Tibial artery (tissue), 4 donors: ENCODE measurements at regions not wholly inside any gene's neighbourhood (a gene's known extent, or its start where the extent isn't known, plus 50 kb on each side); places are given as distances from the start of the nearest gene placed in this dataset.
"Not testable (repeated sequence)": the region's sequence is repeated elsewhere in the genome, so short reads cannot be mapped to it uniquely, and the experiment has no call there.

Experiments
- DNase-seq, 2 donors: peaks; one replicate each; pipeline ENCODE4 v3.0.0-alpha.2; 2019
- H3K27ac ChIP-seq, 2 donors: fragments of 200-600 bp; sonication (generic) in 1 of 2; 1 replicate in 1 of 2; 2 replicates in 1 of 2; pipeline ENCODE4 v1.5.1; 2018 to 2019; ENCODE audit warnings: mild to moderate bottlenecking in 1 of 2
- H3K27me3 ChIP-seq, 2 donors: fragments of 200-600 bp; sonication (generic) in 1 of 2; one replicate each; pipeline versions ENCODE4 v1.5.1 to v1.6.0; 2016 to 2019
- H3K36me3 ChIP-seq, 3 donors: fragments of 200-600 bp; sonication (generic) in 2 of 3; one replicate each; pipeline ENCODE4 v1.5.1; 2016 to 2019; ENCODE audit warnings: mild to moderate bottlenecking in 2 of 3
- H3K4me1 ChIP-seq, 4 donors: fragments of 200-600 bp; sonication (generic) in 2 of 4; 1 replicate in 3 of 4; 2 replicates in 1 of 4; pipeline ENCODE4 v1.5.1; 2016 to 2019
- H3K4me3 ChIP-seq, 2 donors: fragments of 200-600 bp; sonication (generic) in 1 of 2; 1 replicate in 1 of 2; 2 replicates in 1 of 2; pipeline ENCODE4 v1.5.1; 2018 to 2019; ENCODE audit warnings: mild to moderate bottlenecking in 2 of 2
- H3K9me3 ChIP-seq, 3 donors: fragments of 200-600 bp; sonication (generic) in 1 of 3; one replicate each; pipeline ENCODE4 v1.5.1; 2016 to 2019
- intact Hi-C: fragments of 100-400 bp; cut with DNase I; formaldehyde crosslinking; loops from one replicate; pipeline ENCODE4 v1.15.0; 2023; ENCODE audit warnings: low total_unique reads
- TF ChIP-seq, protein P1 (sequence below), 2 experiments: fragments of 200-600 bp in 1 of 2; fragments of 450-650 bp in 1 of 2; IDR thresholded peaks; one replicate each; pipeline ENCODE4 v1.5.1; 2017 to 2019; ENCODE audit warnings: antibody characterized with exemption in 2 of 2, mild to moderate bottlenecking in 1 of 2, moderate library complexity in 1 of 2

DNA sequence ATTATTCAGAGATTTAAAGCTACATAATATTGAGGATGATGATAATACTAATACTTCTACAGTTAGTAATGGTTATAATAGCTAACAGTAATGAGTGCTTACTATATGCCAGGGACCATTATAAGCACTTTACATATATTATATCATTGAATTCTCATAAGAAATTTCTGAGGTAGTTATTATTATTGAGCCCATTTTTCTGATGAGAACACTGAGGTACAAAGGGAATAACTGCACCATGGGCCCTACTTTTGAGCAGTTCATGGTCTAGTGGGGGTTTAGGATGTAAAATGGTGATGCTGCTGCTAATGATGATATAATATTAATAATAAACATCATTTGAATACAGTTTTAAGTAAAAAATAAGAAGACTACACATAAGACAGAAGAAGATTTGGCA, 64.2 kb upstream of the SPDL1 start:
- no peak overlapping the region for H3K4me3 ChIP-seq
- peaks cover 0 to 10% (median 6%) of the 10 kb centered on the region in 4 donors for H3K4me1 ChIP-seq
- H3K36me3 ChIP-seq: no peaks in the 10 kb centered on the region
- DNase-seq: no peak
- TF ChIP-seq, protein P1, sequence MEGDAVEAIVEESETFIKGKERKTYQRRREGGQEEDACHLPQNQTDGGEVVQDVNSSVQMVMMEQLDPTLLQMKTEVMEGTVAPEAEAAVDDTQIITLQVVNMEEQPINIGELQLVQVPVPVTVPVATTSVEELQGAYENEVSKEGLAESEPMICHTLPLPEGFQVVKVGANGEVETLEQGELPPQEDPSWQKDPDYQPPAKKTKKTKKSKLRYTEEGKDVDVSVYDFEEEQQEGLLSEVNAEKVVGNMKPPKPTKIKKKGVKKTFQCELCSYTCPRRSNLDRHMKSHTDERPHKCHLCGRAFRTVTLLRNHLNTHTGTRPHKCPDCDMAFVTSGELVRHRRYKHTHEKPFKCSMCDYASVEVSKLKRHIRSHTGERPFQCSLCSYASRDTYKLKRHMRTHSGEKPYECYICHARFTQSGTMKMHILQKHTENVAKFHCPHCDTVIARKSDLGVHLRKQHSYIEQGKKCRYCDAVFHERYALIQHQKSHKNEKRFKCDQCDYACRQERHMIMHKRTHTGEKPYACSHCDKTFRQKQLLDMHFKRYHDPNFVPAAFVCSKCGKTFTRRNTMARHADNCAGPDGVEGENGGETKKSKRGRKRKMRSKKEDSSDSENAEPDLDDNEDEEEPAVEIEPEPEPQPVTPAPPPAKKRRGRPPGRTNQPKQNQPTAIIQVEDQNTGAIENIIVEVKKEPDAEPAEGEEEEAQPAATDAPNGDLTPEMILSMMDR (IDR thresholded peaks at IDR 0.05): no peak
- H3K27ac ChIP-seq: no peak overlapping the region
- H3K27me3 ChIP-seq: no peaks in the 10 kb centered on the region
- intact Hi-C loops: no loop called here
- H3K9me3 ChIP-seq: peaks cover 0 to 5% (median 0%) of the 10 kb centered on the region in 3 donors

DNA sequence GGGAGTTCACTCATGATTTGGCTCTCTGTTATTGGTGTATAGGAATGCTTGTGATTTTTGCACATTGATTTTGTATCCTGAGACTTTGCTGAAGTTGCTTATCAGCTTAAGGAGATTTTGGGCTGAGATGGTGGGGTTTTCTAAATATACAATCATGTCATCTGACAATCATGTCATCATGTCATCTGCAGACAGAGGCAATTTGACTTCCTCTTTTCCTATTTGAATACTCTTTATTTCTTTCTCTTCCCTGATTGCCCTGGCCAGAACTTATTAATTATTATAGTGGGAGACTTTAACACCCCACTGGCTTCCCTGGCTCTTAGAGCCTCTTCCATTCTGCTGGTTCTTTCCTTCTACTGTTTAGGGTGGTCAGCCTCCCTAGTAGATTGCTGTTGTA, 64.8 kb upstream of the SPDL1 start:
- H3K4me3 ChIP-seq, H3K9me3 ChIP-seq, H3K27me3 ChIP-seq, intact Hi-C loops, H3K36me3 ChIP-seq, H3K27ac ChIP-seq, DNase-seq: not testable (repeated sequence)
- peaks cover 0 to 10% (median 6%) of the 10 kb centered on the region in 4 donors for H3K4me1 ChIP-seq

DNA sequence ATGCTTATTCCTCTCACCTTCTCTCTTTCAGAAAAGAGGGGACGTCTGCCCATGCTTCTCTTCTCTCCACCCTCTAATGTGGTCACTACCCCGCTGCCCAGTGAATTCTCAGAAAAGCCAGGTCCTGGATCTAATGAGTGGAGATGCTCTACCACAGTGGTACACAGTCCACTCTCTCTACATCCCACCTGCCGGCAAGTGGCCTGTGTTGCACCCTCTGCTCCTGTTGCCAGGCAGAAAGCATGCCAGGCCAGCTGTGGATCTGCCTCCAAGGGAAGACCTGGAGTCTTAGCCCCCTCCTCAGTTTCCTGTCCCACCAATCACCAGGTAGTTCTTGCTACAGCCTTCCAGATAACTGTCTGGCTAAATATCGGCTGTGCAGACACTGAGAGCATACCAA, 71.2 kb upstream of the SPDL1 start:
- intact Hi-C loops: no loop called here
- H3K4me3 ChIP-seq: no peak overlapping the region
- no peaks in the 10 kb centered on the region for H3K36me3 ChIP-seq
- no peaks in the 10 kb centered on the region for H3K27me3 ChIP-seq
- H3K9me3 ChIP-seq: no peaks in the 10 kb centered on the region
- no peak overlapping the region for H3K27ac ChIP-seq
- no peak for DNase-seq
- TF ChIP-seq, protein P1 (IDR thresholded peaks at IDR 0.05): no peak
- no peaks in the 10 kb centered on the region for H3K4me1 ChIP-seq

DNA sequence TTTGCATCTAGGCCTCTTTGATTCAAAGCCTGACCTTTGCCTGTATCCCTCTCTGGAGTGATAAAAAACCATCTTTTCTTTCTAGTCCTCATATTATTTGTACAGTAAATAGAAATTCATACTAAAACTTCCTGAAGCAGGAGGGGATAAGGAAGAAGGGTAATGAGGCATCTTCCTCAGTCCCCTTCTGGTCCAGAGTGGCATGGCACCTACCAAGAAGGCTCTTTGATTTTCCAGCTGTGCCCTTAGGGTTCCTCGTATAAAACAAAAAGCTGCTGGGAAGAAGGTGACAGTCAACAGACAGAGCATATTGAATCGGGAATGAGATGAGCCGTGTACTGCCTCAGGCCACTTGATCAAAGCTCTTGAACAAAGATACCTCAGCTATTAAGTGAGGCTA, 71.9 kb upstream of the SPDL1 start:
- no peaks in the 10 kb centered on the region for H3K36me3 ChIP-seq
- TF ChIP-seq, protein P1 (IDR thresholded peaks at IDR 0.05): no peak

DNA sequence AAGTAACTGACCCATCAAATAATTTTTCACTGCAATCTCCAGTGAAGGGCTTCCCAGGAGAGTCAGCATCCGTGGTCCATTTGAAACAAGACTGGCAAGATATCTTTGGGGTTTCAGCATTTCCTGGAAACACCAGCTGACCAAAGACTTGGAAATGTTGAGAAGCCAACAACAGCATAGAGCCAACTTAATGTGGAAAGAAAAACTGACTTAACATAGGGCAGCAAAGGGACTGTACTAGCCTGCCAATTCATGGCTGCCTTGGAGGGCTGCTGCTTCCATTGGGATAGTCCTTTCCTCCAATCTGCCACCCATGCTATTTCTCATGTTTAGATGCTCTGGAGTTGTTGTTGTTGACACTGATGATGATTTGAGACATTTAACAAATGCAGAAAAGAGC, 76.5 kb upstream of the SPDL1 start:
- Histone ChIP-seq H3K4me1 (peaks cover 0 to 5% (median 0%) of the 10 kb centered on the region in 4 donors), H3K4me3 (no peak overlapping the region), H3K27ac (no peak overlapping the region), H3K36me3 (no peaks in the 10 kb centered on the region), H3K9me3 (no peaks in the 10 kb centered on the region), H3K27me3 (no peaks in the 10 kb centered on the region)
- no peak for DNase-seq
- TF ChIP-seq, protein P1 (IDR thresholded peaks at IDR 0.05): no peak
- intact Hi-C loops: no loop called here

More for the DNA sequence above, 71.9 kb upstream of the SPDL1 start:
- intact Hi-C loops: no loop called here
- no peak for DNase-seq
- Histone ChIP-seq H3K9me3 (no peaks in the 10 kb centered on the region), H3K4me3 (no peak overlapping the region), H3K4me1 (peaks cover 0 to 5% (median 0%) of the 10 kb centered on the region in 4 donors), H3K27me3 (no peaks in the 10 kb centered on the region), H3K27ac (no peak overlapping the region)

DNA sequence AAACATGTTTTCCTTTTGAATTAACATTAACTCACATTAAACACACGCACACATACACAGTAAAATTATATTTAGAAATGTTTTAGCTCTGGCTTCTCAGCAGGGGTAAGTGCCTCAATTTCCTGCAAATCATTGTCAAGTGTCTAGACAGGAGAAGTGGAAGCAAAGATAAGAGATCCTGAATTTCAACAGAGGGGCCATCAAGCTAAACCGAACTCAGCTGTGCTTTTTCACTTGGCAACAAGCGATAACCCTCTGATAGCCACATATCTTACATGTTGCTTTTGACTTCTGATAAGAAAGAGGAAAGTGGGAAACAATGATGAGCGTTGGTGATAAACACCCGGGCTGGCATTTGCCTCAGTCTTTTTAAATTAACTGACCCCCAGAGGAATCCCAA, 79.7 kb upstream of the SPDL1 start:
- H3K9me3 ChIP-seq: no peaks in the 10 kb centered on the region
- intact Hi-C loops: no loop called here

More for the DNA sequence above, 79.7 kb upstream of the SPDL1 start:
- DNase-seq: no peak
- TF ChIP-seq, protein P1 (IDR thresholded peaks at IDR 0.05): no peak
- Histone ChIP-seq H3K36me3 (no peaks in the 10 kb centered on the region), H3K4me1 (peaks cover 0 to 5% (median 0%) of the 10 kb centered on the region in 4 donors), H3K27me3 (no peaks in the 10 kb centered on the region), H3K4me3 (no peak overlapping the region), H3K27ac (no peak overlapping the region)
